ENCODE measurements at regions not wholly inside any gene's neighbourhood (a gene's known extent, or its start where the extent isn't known, plus 50 kb on each side); places are given as distances from the start of the nearest gene placed in this dataset.

GRCh38 chr15:96390986-96391385, 60.5 kb downstream of the NR2F2 start:
- DNase-seq (ENCODE audit: low read depth, low spot score): no peak

- DNase-seq (ENCODE audit: low read depth, low spot score): no peak
Measured at GRCh38 chr15:96392380-96393208, 62.1 kb downstream of the NR2F2 start.

GRCh38 chr15:96393209-96393513, 62.7 kb downstream of the NR2F2 start:
- no peak for DNase-seq (ENCODE audit: low read depth, low spot score)

DNA sequence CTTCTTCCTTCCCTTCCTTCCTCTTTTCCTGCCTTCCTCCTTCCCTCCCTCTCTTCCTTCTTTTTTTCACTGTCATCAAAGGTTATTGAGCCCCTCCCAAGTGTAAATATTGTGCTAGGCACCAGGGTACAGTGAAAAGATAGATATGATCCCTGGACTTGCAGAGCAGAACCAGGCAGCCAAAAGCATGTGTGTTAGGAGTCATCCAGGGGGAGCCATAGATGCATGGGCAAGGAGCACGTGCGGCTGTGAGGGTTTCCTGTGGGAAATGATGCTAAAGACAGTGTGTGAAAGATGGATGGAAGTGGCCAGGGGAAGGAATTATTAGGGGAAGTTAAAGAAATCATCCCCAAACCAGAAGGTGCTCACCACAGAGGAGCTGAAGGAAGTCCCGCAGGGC, 65.2 kb downstream of the NR2F2 start:
- no peak for DNase-seq (ENCODE audit: low read depth, low spot score)

DNA sequence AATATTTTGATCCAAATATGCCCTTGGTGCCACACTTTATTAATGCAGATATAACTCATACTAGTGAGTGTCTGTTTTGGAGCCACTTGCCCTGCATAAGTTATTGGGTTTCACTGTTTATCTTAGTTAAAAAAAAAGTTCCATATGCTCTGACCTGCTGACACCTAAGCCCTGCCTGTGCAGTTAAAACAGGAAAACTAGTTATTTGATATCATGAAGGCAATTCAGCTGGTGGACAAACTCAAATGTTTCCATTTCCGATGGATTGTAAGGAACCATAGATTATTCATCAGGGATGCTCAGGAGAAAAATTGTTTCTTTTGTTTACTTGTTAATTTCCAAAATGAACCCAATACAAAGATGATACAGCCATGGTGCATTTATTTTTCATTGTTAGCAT, 68.3 kb downstream of the NR2F2 start:
- no peak for DNase-seq (ENCODE audit: low read depth, low spot score)

DNA sequence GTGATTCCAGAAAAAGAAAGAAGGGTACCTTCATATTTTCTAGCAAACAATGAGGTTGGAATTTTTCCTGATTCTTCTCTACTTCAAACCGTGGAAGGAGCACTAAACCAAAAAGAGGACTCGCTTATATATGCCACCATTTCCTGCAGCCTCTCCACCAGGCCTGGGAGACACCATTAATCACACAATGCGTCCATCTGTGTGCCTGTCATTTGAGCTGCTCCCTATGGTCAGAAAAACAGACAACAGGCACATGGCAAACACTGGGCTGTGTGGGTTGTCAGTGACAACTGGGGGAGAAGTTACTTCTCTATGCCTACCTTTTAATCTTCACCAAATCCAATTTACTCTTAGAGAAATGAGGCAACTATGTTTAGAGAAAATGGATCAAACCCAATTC, 71.9 kb downstream of the NR2F2 start:
- DNase-seq (ENCODE audit: low read depth, low spot score): no peak

DNA sequence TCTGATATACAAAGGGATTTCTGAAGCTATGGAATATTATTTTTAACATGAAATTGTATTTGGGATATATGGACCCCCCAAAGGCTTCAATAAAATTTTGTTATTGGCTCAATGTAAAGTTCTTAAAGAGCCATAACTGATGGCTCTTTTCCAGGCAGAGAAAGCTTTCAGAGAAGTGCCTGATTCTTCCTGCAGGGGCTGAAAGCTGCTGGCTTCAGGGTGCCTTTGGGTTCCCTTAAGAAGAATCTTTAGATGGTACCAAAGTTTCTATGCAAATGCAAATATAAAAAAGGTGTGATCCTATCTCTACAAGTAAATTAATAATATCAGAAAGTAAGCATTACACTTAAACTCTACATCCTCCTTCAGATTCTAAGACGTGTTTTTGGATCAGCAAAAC, 72.6 kb downstream of the NR2F2 start:
- DNase-seq (ENCODE audit: low read depth, low spot score): no peak

GRCh38 chr15:96403932-96404331, 73.4 kb downstream of the NR2F2 start:
- no peak for DNase-seq (ENCODE audit: low read depth, low spot score)

DNA sequence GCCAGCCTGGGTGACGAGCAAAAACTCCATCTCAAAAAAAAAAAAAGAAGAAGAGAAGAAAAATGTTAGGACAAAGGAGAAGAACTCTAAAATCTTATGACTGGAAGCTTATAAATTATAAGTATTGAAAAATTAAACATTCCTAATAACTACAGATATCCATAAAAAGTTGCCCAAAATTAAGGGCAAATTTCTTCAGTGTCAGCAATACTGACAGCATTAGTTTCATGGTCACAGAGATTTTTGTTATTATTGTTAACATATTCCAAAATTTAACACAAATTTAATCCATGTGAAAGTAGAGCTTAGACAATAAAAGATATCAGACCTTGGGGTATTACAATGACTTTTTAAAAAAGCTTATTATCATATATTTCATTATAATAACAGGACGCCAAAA, 74.1 kb downstream of the NR2F2 start:
- no peak for DNase-seq (ENCODE audit: low read depth, low spot score)

DNA sequence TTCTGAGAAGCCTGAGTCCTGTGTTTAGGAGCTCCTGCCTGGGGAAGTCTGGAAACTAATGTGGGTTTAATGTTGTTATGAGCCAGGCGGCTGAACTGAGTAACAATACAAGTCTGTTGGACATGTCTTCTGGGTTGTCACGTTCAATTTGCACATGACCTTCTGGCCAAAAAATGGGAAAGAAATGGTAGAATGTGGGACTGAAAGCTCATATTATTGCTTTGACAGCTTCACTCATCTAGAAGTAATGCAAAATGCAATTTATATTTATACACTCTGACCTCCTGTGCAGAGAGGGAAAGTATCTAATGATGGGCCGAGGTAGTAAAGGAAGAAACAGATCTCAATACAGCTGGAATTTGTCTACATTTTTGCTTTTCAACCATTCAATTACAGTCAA, 75.8 kb downstream of the NR2F2 start:
- no peak for DNase-seq (ENCODE audit: low read depth, low spot score)

- DNase-seq (ENCODE audit: low read depth, low spot score): no peak
Measured at GRCh38 chr15:96406701-96407100, 76.2 kb downstream of the NR2F2 start.

DNA sequence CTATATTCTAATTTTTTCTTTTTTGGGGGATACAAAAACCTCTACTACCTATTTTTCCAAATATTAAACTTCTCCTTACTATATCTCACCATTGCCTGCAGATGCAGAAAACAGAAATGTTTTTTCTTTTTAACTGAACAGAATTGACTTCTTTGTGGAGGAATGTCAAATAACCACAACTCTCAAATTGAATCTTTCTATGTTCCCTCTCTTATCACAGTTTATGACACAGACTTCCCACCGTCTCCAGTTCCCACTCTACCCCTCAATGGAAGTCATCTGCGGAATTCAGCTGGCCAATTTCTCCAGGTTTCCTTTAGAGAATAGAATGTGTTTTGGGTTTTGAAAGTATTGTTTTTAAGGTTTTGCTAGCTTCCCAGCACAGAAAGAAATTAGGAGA, 77.0 kb downstream of the NR2F2 start:
- no peak for DNase-seq (ENCODE audit: low read depth, low spot score)

DNA sequence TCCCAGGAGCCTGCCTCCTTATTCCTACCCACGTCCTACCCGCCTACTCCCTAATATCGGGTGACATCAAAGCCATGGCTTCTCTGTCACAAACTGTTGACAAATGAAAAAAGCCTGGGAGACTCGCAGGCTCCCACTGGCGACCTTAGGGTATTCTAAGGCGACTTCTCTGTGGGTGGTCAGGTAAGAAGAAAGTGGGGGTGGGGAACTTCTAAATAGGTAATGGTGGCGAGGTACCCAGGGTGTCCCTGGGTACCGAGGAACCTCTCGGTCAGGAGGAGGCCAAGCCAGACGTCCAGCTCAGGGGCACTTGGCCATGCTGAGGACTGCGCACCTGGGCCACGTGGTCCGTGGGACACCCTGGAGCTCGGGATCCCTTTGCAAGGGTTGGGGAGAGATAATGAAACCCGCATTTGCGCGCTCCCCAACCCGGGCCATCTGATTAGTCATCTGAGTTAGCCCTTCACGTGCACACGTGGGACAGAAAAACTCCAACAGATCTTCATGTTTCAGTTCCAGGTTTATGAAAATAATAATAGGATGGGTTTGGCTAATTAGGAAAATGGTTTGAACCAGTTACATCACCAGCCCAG, 78.2 kb downstream of the NR2F2 start:
- no peak for DNase-seq (ENCODE audit: low read depth, low spot score)

GRCh38 chr15:96409215-96410138, 79.0 kb downstream of the NR2F2 start:
- DNase-seq (ENCODE audit: low read depth, low spot score): no peak

DNA sequence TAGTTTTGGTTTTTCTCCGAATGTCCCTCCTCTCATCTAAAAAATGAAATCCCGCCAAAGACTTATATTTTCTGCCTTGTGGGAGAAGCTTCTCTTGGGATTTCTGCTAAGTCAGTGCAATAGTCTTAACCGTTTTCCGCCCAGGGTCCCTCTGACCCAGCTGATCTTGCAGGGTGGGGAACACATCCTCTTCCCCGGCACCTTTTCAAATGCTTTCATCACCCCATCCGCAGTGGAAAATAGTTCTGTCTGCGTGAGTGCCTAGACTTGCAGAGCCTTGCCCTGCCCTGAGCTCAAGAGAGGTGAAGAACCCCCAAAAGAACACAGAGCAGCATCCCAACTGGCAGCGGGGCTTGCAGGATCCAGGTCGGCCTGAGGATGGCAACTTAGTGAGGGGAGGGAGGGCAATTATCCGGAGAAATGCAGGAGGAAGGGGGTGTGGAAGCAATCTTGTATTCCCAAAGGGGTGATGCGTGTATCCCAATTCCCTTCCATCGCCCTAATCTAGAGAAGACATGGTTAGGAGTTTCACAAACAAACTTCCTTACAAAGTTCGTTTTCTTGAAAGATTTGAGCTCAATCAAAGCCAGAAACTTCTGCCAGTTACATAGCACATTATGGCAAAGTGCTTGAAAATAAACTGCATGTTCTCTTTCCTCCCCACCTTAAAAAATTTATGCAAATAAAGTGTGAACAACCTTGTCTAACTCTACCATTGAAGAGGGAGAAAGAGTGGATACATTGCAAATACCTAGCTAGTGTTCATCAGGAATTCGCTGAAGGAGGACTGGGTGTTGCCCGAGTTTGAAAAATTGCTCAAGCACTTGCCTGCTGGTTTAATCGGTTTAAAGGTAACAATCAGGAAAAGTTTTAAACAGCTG, 79.9 kb downstream of the NR2F2 start:
- DNase-seq (ENCODE audit: low read depth, low spot score): no peak

DNA sequence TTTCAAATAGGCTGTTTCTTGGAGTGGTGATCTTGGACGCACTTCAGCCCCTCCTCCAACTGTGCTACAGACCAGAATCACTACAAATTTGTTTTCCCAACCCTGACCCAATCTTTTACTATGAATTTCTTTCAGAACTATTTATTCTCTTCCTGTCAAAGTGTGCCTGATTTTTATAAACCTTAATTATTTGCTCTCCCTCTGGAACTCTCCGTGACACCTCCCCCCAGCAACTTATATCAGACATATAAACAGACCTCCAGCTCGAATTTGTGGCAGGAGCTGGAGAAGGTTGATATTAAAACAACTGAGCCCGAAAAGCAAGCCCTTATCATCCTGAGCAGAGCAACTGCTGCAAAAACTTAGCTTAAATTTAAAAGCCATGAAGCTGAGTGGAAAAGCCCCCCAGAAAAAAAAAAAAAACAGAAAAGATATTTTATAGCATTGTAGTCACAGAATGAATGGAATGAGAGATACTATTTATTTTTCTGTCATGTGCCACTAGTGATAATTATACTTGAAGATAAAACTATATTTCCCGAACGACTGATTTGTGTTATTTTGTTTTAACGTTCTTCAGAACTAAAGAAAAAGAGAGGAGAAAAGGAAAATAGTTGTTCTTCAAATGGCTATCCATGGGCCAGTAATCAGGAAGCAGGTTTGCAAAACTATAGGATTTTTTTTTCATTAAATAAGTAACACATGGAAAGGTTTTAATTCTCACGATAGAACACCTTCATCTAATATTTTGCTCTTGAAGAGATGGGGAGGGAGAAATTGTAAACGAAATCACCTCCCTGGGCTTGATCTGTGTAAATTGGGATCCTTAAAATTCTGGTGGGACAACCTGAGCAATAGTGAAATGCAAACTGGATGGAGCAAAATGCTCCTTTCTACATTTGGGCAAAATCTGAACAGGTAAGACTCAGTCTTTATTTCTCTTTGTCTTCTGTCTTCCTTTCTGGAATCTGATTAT, 80.8 kb downstream of the NR2F2 start:
- DNase-seq (ENCODE audit: low read depth, low spot score): no peak

DNA sequence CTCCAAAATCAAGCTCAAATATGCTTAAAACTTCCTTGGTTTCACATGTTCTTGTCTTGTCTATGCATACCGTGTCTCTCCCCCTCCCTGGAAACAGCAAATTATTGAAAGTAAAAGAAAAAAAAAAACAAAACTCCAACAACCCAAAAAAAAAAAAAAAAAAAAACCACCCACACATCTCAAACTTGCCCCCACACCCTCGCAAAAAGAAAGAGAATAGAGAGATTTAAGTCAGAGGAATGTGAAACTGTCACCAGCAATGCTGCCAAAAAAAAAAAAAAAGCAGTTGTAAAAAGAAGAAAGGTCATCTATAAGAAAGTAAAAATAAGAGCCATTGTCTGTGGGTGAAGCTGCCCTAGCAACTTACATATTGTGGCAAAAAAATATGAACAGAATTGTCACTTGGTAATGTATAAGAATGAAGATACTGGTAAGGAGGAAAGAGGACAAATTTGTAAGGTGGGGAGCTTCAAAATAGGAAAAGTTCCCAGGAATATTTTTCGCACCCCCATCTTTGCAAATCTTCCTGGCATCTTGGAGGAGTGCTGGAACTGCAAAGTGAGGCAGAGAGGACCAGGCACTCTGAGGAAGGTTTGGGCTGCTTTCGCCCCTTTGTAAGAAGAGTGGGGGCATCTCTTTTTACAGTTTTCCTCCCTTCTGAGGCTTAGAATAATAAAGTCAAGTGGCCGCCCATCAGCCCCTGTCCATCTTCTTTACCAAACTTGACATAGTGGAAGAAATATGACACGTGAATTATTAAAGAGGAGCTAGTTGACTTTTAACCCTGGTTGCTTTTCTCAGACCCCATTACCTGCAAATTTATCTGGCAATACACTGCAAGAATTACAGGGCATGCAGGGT, 81.8 kb downstream of the NR2F2 start:
- DNase-seq (ENCODE audit: low read depth, low spot score): no peak

DNA sequence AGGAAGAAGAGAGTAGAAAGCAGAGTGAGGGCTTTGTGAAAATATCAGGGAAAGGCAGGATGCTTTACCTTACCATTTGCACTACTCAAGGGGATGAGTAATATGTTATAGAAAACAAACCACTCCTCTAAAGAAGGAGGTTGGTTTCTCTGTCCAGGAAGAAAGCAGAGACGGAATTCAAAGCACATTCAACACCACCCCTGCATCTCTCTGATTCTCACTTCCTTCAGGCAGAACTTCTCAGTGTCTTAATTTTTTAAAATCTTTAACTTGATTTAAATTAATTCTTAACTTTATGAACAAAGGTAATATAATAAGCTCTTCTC, 82.4 kb downstream of the NR2F2 start:
- DNase-seq (ENCODE audit: low read depth, low spot score): no peak

DNA sequence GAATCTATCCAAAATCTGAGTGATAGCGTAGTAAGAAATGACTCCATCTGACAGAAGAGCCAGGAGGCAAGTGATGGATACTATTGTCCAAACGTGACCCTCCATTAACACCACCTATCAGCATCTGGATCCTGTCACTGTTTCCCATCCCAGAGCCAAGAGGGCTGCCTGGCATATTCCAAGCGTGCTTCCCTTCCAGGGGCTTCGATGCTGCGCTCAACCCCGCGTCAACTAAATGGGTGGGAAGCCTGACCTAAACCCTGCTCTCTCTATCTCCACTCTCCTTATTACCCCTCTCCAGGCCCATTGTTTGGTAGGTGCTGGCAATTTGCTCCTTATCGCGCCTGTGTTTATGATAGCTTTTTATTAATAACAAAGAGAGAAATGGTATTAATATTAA, 83.2 kb downstream of the NR2F2 start:
- no peak for DNase-seq (ENCODE audit: low read depth, low spot score)

- DNase-seq (ENCODE audit: low read depth, low spot score): no peak
Measured at GRCh38 chr15:96414875-96415274, 84.4 kb downstream of the NR2F2 start.
